K562 (cell line): ENCODE measurements at regions not wholly inside any gene's neighbourhood (a gene's known extent, or its start where the extent isn't known, plus 50 kb on each side); places are given as distances from the start of the nearest gene placed in this dataset.

Experiments used
- ATAC-seq: fragments of 200-7000 bp; cut with Tn5 transposase; 3 replicates; pipeline ENCODE4 v1.9.1; 2020; ENCODE audit warnings: moderate library complexity
- BruUV-seq: library from RNA; stranded (reverse); fragments of 400-500 nt; replicated peaks from 2 replicates; lab custom pipeline; 2021; lab: Mats Ljungman, UMichigan
- CTCF ChIA-PET: fragments of 300-600 bp; formaldehyde crosslinking; extraction: SDS; loops from one replicate; lab custom pipeline; 2021; ENCODE audit warnings: low intra/inter-chr PET ratio; lab: Yijun Ruan, JAX
- POLR2A ChIA-PET: fragments of 300-600, 350-650 bp; sonication (Branson Sonifier 250); formaldehyde crosslinking; extraction: SDS; loops from one replicate; lab custom pipeline; 2021; ENCODE audit warnings: antibody characterized with exemption, inconsistent platforms; lab: Yijun Ruan, JAX
- DNase-seq, 4 experiments: peaks; one replicate each; pipeline versions ENCODE4 v3.0.0 to v3.0.0-alpha.2; 2011 to 2018; ENCODE audit warnings: low spot score in 3 of 4, mixed read lengths in 3 of 4; ENCODE audit errors: extremely low read depth in 1 of 4
- FAIRE-seq: peaks from 2 replicates; lab custom pipeline; 2011; peaks lifted over from hg19 to GRCh38; lab: Jason Lieb, UNC
- H2AFZ ChIP-seq: 2 replicates; pipeline ENCODE4 v1.6.0; 2011; ENCODE audit warnings: low read depth, low read length, control low read depth, inconsistent platforms
- H3K27ac ChIP-seq: fragments of 200-600 bp; 3 replicates; pipeline ENCODE4 v1.8.0; 2011; ENCODE audit warnings: low read depth, mild to moderate bottlenecking, control low read depth, inconsistent platforms, low read length, moderate library complexity, mixed read lengths; ENCODE audit errors: extremely low read depth
- H3K27me3 ChIP-seq, 2 experiments: fragments of 300-600 bp in 1 of 2; 2 replicates in 1 of 2; 3 replicates in 1 of 2; pipeline versions ENCODE4 v1.6.0 to v1.8.0; 2011; ENCODE audit warnings: inconsistent platforms in 2 of 2, low read length in 2 of 2, mild to moderate bottlenecking in 1 of 2, mixed read lengths in 1 of 2, moderate library complexity in 1 of 2; ENCODE audit not compliant: control insufficient read depth in 2 of 2, insufficient read depth in 2 of 2
- H3K36me3 ChIP-seq: fragments of 300-600 bp; 3 replicates; pipeline ENCODE4 v1.8.0; 2011; ENCODE audit warnings: mild to moderate bottlenecking, low read length, inconsistent platforms; ENCODE audit not compliant: control insufficient read depth, insufficient read depth
- H3K4me1 ChIP-seq, 2 experiments: fragments of 200-600 bp in 1 of 2; replicated peaks in 1 of 2; 2 replicates in 1 of 2; 3 replicates in 1 of 2; pipeline versions ENCODE4 v1.5.1 to v1.8.0; 2011; ENCODE audit warnings: inconsistent platforms in 2 of 2, low read length in 2 of 2, mild to moderate bottlenecking in 1 of 2, mixed read lengths in 1 of 2, moderate library complexity in 1 of 2; ENCODE audit not compliant: control insufficient read depth in 2 of 2, insufficient read depth in 2 of 2
- H3K4me2 ChIP-seq: 2 replicates; pipeline ENCODE4 v1.6.1; 2011; ENCODE audit warnings: low read length, control low read depth, inconsistent platforms, mixed read lengths; ENCODE audit not compliant: insufficient read depth
- H3K4me3 ChIP-seq: fragments of 200-600 bp; sonication (generic), shearing (Covaris generic); 2 replicates; pipeline ENCODE4 v1.5.1; 2016; ENCODE audit warnings: control low read depth, inconsistent platforms
- H3K79me2 ChIP-seq: fragments of 200-600 bp; 3 replicates; pipeline ENCODE4 v1.8.0; 2011; ENCODE audit warnings: low read length, inconsistent platforms; ENCODE audit not compliant: control insufficient read depth, insufficient read depth
- H3K9ac ChIP-seq, 2 experiments: 2 replicates each; pipeline versions ENCODE4 v1.6.0 to v1.6.1; 2011; ENCODE audit warnings: low read depth in 2 of 2, low read length in 2 of 2, control low read depth in 1 of 2, inconsistent platforms in 1 of 2, mild to moderate bottlenecking in 1 of 2, mixed read lengths in 1 of 2; ENCODE audit not compliant: insufficient read depth in 1 of 2
- H3K9me1 ChIP-seq: one replicate; pipeline ENCODE4 v1.6.0; 2011; ENCODE audit warnings: inconsistent platforms, mild to moderate bottlenecking, low read length, moderate library complexity; ENCODE audit not compliant: control insufficient read depth, insufficient read depth
- H3K9me3 ChIP-seq: replicated peaks from 2 replicates; pipeline ENCODE4 v1.5.1; 2011; ENCODE audit warnings: low read depth, low read length, inconsistent platforms; ENCODE audit not compliant: control insufficient read depth, insufficient read depth
- H4K20me1 ChIP-seq: replicated peaks from 2 replicates; pipeline ENCODE4 v1.6.1; 2011; ENCODE audit warnings: low read length, inconsistent platforms, mixed read lengths; ENCODE audit not compliant: control insufficient read depth, insufficient read depth
- ARID4B ChIP-seq: sonication (generic); formaldehyde crosslinking; IDR thresholded peaks from 2 replicates; pipeline ENCODE4 v1.8.0; 2022; ENCODE audit warnings: mild to moderate bottlenecking, missing genetic modification reagents
- GTF2A2 ChIP-seq: IDR thresholded peaks from 2 replicates; pipeline ENCODE4 v1.6.1; 2016; ENCODE audit warnings: mild to moderate bottlenecking, missing genetic modification characterization, missing compliant biosample characterization
- HEY1 ChIP-seq: fragments of 250-450 bp; sonication (Bioruptor Pico); IDR thresholded peaks from 2 replicates; pipeline ENCODE4 v1.5.0; 2020; ENCODE audit warnings: mild to moderate bottlenecking, moderate library complexity, borderline replicate concordance
- HIVEP1 ChIP-seq: fragments of 250-450 bp; sonication (Bioruptor Pico); IDR thresholded peaks from 2 replicates; pipeline ENCODE4 v1.4.0; 2020; ENCODE audit warnings: mild to moderate bottlenecking
- POLR3A ChIP-seq: IDR thresholded peaks from 2 replicates; pipeline ENCODE4 v1.6.1; 2011; ENCODE audit warnings: borderline replicate concordance, mild to moderate bottlenecking, moderate library complexity; ENCODE audit not compliant: insufficient read length, insufficient read depth; ENCODE audit errors: extremely low read depth
- PPARD ChIP-seq: fragments of 250-450 bp; sonication (Bioruptor Pico); IDR thresholded peaks from 2 replicates; pipeline ENCODE4 v1.8.0; 2022; ENCODE audit warnings: inconsistent platforms, mild to moderate bottlenecking, moderate library complexity
- PREB ChIP-seq: sonication (generic); formaldehyde crosslinking; IDR thresholded peaks from 2 replicates; pipeline ENCODE4 v1.8.1; 2023; ENCODE audit warnings: mild to moderate bottlenecking, missing genetic modification reagents
- SAFB2 ChIP-seq: fragments of 200-400 bp; formaldehyde crosslinking; IDR thresholded peaks from 2 replicates; pipeline ENCODE4 v1.6.1; 2018; ENCODE audit warnings: borderline replicate concordance, low read length, low read depth, moderate library complexity; ENCODE audit not compliant: severe bottlenecking
- SMARCB1 ChIP-seq: IDR thresholded peaks from 2 replicates; pipeline ENCODE4 v1.6.1; 2011; ENCODE audit warnings: improper control_type of control experiment, low read depth; ENCODE audit not compliant: insufficient read length
- TOE1 ChIP-seq, 2 experiments: fragments of 450-650 bp in 1 of 2; sonication (generic) in 1 of 2; formaldehyde crosslinking in 1 of 2; IDR thresholded peaks; 2 replicates each; pipeline versions ENCODE4 v1.7.1 to v1.8.0; 2016 to 2022; ENCODE audit warnings: borderline replicate concordance in 2 of 2, mild to moderate bottlenecking in 2 of 2, antibody characterized with exemption in 1 of 2, inconsistent platforms in 1 of 2, low read depth in 1 of 2, missing genetic modification reagents in 1 of 2, moderate library complexity in 1 of 2
- U2AF1 ChIP-seq: fragments of 200-400 bp; formaldehyde crosslinking; optimal IDR thresholded peaks from 2 replicates; pipeline ENCODE3; 2017; ENCODE audit warnings: mild to moderate bottlenecking, low read depth, low read length, moderate library complexity
- ZFP91 ChIP-seq: sonication (generic); formaldehyde crosslinking; IDR thresholded peaks from 2 replicates; pipeline ENCODE4 v1.8.0; 2022; ENCODE audit warnings: mild to moderate bottlenecking, missing genetic modification reagents
- ZNF445 ChIP-seq: fragments of 250-450 bp; sonication (Bioruptor Pico); IDR thresholded peaks from 2 replicates; pipeline ENCODE4 v1.4.0; 2020; ENCODE audit warnings: low read depth, mild to moderate bottlenecking, moderate library complexity
- ZNF778 ChIP-seq: fragments of 450-650 bp; formaldehyde crosslinking; IDR thresholded peaks from 2 replicates; pipeline ENCODE4 v1.4.0; 2020; ENCODE audit warnings: mild to moderate bottlenecking, moderate library complexity
- WGBS: fragments of 100-300 bp; shearing (Covaris generic); methylation state at CpG from one replicate; pipeline ENCODE4 v1.1.6; 2016; ENCODE audit warnings: low coverage, mixed read lengths; ENCODE audit not compliant: insufficient coverage; ENCODE audit errors: missing lambda C conversion rate; 5-methylcytosine and 5-hydroxymethylcytosine counted together
- in situ Hi-C: fragments of 300-500 bp; cut with MboI; formaldehyde crosslinking; loops from 4 replicates; pipeline ENCODE4 v1.15.0; 2018; ENCODE audit warnings: inconsistent platforms, mixed read lengths
- intact Hi-C: fragments of 100-400 bp; cut with micrococcal nuclease; formaldehyde crosslinking; loops from 2 replicates; pipeline ENCODE4 v1.14.2; 2022

- TF ChIP-seq ARID4B (no peak), POLR3A (no peak), SMARCB1 (no peak), HEY1 (CRISPR knock-in tag) (no peak), ZNF778 (CRISPR knock-in tag) (no peak), ZNF445 (CRISPR knock-in tag) (no peak), U2AF1 (no peak)
- TF ChIP-seq, all 486 proteins: peak for 0
Observed at GRCh38 chr5:2607598-2607997, 143.9 kb downstream of the IRX2 start (continued).

GRCh38 chr5:2603272-2603575 lies 148.3 kb downstream of the IRX2 start:
- DNase-seq (no peak), FAIRE-seq (no peak), ATAC-seq (no peak)
- no peaks in the 10 kb centered on the region for H3K79me2 ChIP-seq
- no peaks in the 10 kb centered on the region; the same call in 1 of the 2 replicates for H4K20me1 ChIP-seq
- no peaks in the 10 kb centered on the region for H3K9me3 ChIP-seq
- no peaks in the 10 kb centered on the region for H3K4me1 ChIP-seq
- no peak overlapping the region for H3K9ac ChIP-seq
- no peak overlapping the region for H3K27ac ChIP-seq
- in situ Hi-C loops (no loop called here), intact Hi-C loops (no loop called here)
- no peak overlapping the region for H3K4me2 ChIP-seq
- ChIA-PET POLR2A (no interaction called here), CTCF (no interaction called here)
- no peak overlapping the region for H2AFZ ChIP-seq
- no peaks in the 10 kb centered on the region for H3K9me1 ChIP-seq
- no peaks in the 10 kb centered on the region for H3K36me3 ChIP-seq
- peaks cover 0 to 8% of the 10 kb centered on the region in 2 experiments; a peak in 3 of 5 replicates for H3K27me3 ChIP-seq
- WGBS, result 0% methylated on average over 5 of the region's 5 CpGs
- H3K4me3 ChIP-seq, result no peak overlapping the region
- no TSS peak for BruUV-seq
- TF ChIP-seq SAFB2, result no peak
- no peak for TF ChIP-seq TOE1 (IDR thresholded peaks at IDR 0.05; ENCODE audit: borderline replicate concordance)
- TF ChIP-seq TOE1 (CRISPR knock-in tag; IDR thresholded peaks at IDR 0.05; ENCODE audit: borderline replicate concordance, low read depth), result no peak
- no peak for TF ChIP-seq PREB
- no peak for TF ChIP-seq ZFP91 (CRISPR knock-in tag)
- no peak for TF ChIP-seq HIVEP1 (CRISPR knock-in tag)
- TF ChIP-seq GTF2A2, result no peak
- no peak for TF ChIP-seq PPARD (CRISPR knock-in tag)
